ENCODE measurements at regions not wholly inside any gene's neighbourhood (a gene's known extent, or its start where the extent isn't known, plus 50 kb on each side); places are given as distances from the start of the nearest gene placed in this dataset.

DNA sequence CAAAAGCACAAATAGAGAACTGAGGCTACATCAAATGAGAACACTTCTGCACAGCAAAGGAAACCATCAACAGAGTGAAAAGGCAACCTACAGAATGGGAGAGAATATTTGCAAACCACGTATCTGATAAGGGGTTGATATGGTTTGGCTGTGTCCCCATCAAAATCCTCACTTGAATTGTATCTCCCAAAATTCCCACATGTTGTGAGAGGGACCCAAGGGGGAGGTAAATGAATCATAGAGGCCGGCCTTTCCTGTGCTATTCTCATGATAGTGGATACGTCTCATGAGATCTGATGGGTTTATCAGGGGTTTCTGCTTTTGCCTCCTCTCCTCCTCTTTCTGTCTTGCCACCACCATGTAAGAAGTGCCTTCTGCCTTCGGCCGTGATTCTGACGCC is 120.6 kb upstream of the FRMD4A start:
- TF ChIP-seq EZH2 (IDR thresholded peaks at IDR 0.05), result no peak
- TF ChIP-seq, protein P1, sequence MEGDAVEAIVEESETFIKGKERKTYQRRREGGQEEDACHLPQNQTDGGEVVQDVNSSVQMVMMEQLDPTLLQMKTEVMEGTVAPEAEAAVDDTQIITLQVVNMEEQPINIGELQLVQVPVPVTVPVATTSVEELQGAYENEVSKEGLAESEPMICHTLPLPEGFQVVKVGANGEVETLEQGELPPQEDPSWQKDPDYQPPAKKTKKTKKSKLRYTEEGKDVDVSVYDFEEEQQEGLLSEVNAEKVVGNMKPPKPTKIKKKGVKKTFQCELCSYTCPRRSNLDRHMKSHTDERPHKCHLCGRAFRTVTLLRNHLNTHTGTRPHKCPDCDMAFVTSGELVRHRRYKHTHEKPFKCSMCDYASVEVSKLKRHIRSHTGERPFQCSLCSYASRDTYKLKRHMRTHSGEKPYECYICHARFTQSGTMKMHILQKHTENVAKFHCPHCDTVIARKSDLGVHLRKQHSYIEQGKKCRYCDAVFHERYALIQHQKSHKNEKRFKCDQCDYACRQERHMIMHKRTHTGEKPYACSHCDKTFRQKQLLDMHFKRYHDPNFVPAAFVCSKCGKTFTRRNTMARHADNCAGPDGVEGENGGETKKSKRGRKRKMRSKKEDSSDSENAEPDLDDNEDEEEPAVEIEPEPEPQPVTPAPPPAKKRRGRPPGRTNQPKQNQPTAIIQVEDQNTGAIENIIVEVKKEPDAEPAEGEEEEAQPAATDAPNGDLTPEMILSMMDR (IDR thresholded peaks at IDR 0.05), result no peak

All from neural progenitor cell (in vitro differentiated cells).